HCT116 (cell line): ENCODE measurements at regions not wholly inside any gene's neighbourhood (a gene's known extent, or its start where the extent isn't known, plus 50 kb on each side); places are given as distances from the start of the nearest gene placed in this dataset.

Experiments
- ATAC-seq: fragments of 200-7000 bp; cut with Tn5 transposase; 2 replicates; pipeline ENCODE4 v1.9.1; 2020; ENCODE audit warnings: mild to moderate bottlenecking, moderate library complexity
- BruUV-seq: library from RNA; stranded (reverse); fragments of 400-500 nt; replicated peaks from 2 replicates; lab custom pipeline; 2021; lab: Mats Ljungman, UMichigan
- CTCF ChIA-PET: fragments of 300-600 bp; sonication (Branson Sonifier 250); formaldehyde crosslinking; loops from one replicate; lab custom pipeline; 2021; ENCODE audit warnings: antibody characterized with exemption; lab: Charles Lee
- POLR2A ChIA-PET: fragments of 300-600, 350-600 bp; sonication (Branson Sonifier 250); formaldehyde crosslinking; loops from one replicate; lab custom pipeline; 2021; ENCODE audit warnings: antibody characterized with exemption; lab: Charles Lee
- RAD21 ChIA-PET, 2 experiments: fragments of 300-600 bp; sonication (Branson Sonifier 250); formaldehyde crosslinking; loops; one replicate each; lab custom pipeline; 2023; ENCODE audit warnings: low total read pairs in 2 of 2; ENCODE audit not compliant: uncharacterized antibody in 2 of 2, unreplicated experiment in 2 of 2, low non-redundant PET in 1 of 2; lab: Charles Lee
- DNase-seq: peaks from one replicate; pipeline ENCODE4 v3.0.0-alpha.2; 2010; ENCODE audit warnings: low read depth, low spot score
- H2AFZ ChIP-seq: fragments of 200-600 bp; shearing (Covaris generic), sonication (generic); 2 replicates; pipeline ENCODE4 v1.6.1; 2017; ENCODE audit warnings: low read depth, mixed run types, mixed read lengths, antibody characterized with exemption, low read length; ENCODE audit not compliant: poor library complexity, severe bottlenecking
- H3K27ac ChIP-seq: 2 replicates; pipeline ENCODE4 v1.5.1; 2012; ENCODE audit warnings: low read depth, low read length
- H3K27me3 ChIP-seq: fragments of 200-600 bp; sonication (generic); 2 replicates; pipeline ENCODE4 v1.6.1; 2016; ENCODE audit warnings: mixed run types, low read length, mixed read lengths; ENCODE audit not compliant: insufficient read depth
- H3K36me3 ChIP-seq, 2 experiments: fragments of 200-500 bp in 1 of 2; fragments of 200-600 bp in 1 of 2; sonication (Bioruptor generic) in 1 of 2; sonication (generic) in 1 of 2; 2 replicates each; pipeline versions ENCODE4 v1.5.1 to v1.6.1; 2014 to 2016; ENCODE audit warnings: low read length in 2 of 2, inconsistent platforms in 1 of 2, mixed read lengths in 1 of 2, mixed run types in 1 of 2; ENCODE audit not compliant: insufficient read depth in 2 of 2, control insufficient read depth in 1 of 2
- H3K4me1 ChIP-seq, 2 experiments: fragments of 200-600 bp in 1 of 2; sonication (generic) in 1 of 2; 2 replicates each; pipeline versions ENCODE4 v1.5.1 to v1.6.1; 2012 to 2017; ENCODE audit warnings: low read length in 2 of 2, inconsistent platforms in 1 of 2, mild to moderate bottlenecking in 1 of 2, mixed read lengths in 1 of 2, mixed run types in 1 of 2, moderate library complexity in 1 of 2; ENCODE audit not compliant: insufficient read depth in 2 of 2, control insufficient read depth in 1 of 2
- H3K4me2 ChIP-seq: fragments of 200-600 bp; sonication (generic); 2 replicates; pipeline ENCODE4 v1.6.1; 2017; ENCODE audit warnings: mixed run types, low read length, mixed read lengths
- H3K4me3 ChIP-seq, 2 experiments: fragments of 200-600 bp in 1 of 2; sonication (generic) in 1 of 2; replicated peaks in 1 of 2; 2 replicates each; pipeline ENCODE4 v1.5.1; 2011 to 2016; ENCODE audit warnings: low read length in 2 of 2, control low read depth in 1 of 2, low read depth in 1 of 2, mild to moderate bottlenecking in 1 of 2, mixed read lengths in 1 of 2, mixed run types in 1 of 2
- H3K79me2 ChIP-seq: fragments of 200-600 bp; sonication (generic); 2 replicates; pipeline ENCODE4 v1.6.1; 2017; ENCODE audit warnings: mild to moderate bottlenecking, mixed run types, low read length, moderate library complexity, mixed read lengths; ENCODE audit not compliant: insufficient read depth
- H3K9ac ChIP-seq: fragments of 200-600 bp; sonication (generic); 2 replicates; pipeline ENCODE4 v1.6.1; 2016; ENCODE audit warnings: low read length, mixed read lengths
- H3K9me2 ChIP-seq: fragments of 200-600 bp; sonication (generic), shearing (Covaris generic); 2 replicates; pipeline ENCODE4 v1.6.1; 2017; ENCODE audit warnings: mixed run types, mild to moderate bottlenecking, moderate library complexity; ENCODE audit not compliant: insufficient read depth
- H3K9me3 ChIP-seq, 2 experiments: fragments of 200-500 bp in 1 of 2; fragments of 200-600 bp in 1 of 2; sonication (Bioruptor generic) in 1 of 2; sonication (generic) in 1 of 2; 2 replicates each; pipeline ENCODE4 v1.6.1; 2014 to 2017; ENCODE audit warnings: low read length in 2 of 2, mixed read lengths in 2 of 2, inconsistent platforms in 1 of 2, low read depth in 1 of 2, mild to moderate bottlenecking in 1 of 2, mixed run types in 1 of 2, moderate library complexity in 1 of 2; ENCODE audit not compliant: control insufficient read depth in 1 of 2, insufficient read depth in 1 of 2
- H4K20me1 ChIP-seq: fragments of 200-600 bp; sonication (generic), shearing (Covaris generic); 2 replicates; pipeline ENCODE4 v1.6.1; 2017; ENCODE audit warnings: mixed run types, mild to moderate bottlenecking, moderate library complexity; ENCODE audit not compliant: insufficient read depth
- CBX3 ChIP-seq: IDR thresholded peaks from 2 replicates; pipeline ENCODE4 v1.6.1; 2012; ENCODE audit warnings: low read depth
- CEBPB ChIP-seq: IDR thresholded peaks from 2 replicates; pipeline ENCODE4 v1.6.1; 2012; ENCODE audit warnings: low read depth
- EZH2 ChIP-seq: fragments of 200-600 bp; sonication (generic); IDR thresholded peaks from 2 replicates; pipeline ENCODE4 v1.6.1; 2017; ENCODE audit warnings: antibody characterized with exemption, mixed run types
- EZH2phosphoT487 ChIP-seq: fragments of 200-600 bp; IDR thresholded peaks from 2 replicates; pipeline ENCODE4 v1.6.1; 2018; ENCODE audit warnings: antibody characterized with exemption, borderline replicate concordance
- FOSL1 ChIP-seq: IDR thresholded peaks from 2 replicates; pipeline ENCODE4 v1.6.1; 2012; ENCODE audit warnings: low read depth
- POLR2A ChIP-seq: IDR thresholded peaks from 2 replicates; pipeline ENCODE4 v1.7.0; 2011; ENCODE audit warnings: borderline replicate concordance; ENCODE audit not compliant: insufficient read depth, insufficient read length; ENCODE audit errors: extremely low read depth
- POLR2AphosphoS5 ChIP-seq: IDR thresholded peaks from 2 replicates; pipeline ENCODE4 v1.6.1; 2011; ENCODE audit warnings: mild to moderate bottlenecking, low read depth, low read length, moderate library complexity
- SP1 ChIP-seq: IDR thresholded peaks from 2 replicates; pipeline ENCODE4 v1.6.1; 2012; ENCODE audit warnings: low read depth
- intact Hi-C: fragments of 100-400 bp; cut with micrococcal nuclease; formaldehyde crosslinking; loops from 2 replicates; pipeline ENCODE4 v1.10.0; 2022
- TF ChIP-seq, protein P1 (sequence below): IDR thresholded peaks from 2 replicates; pipeline ENCODE4 v1.6.1; 2012; ENCODE audit warnings: low read depth
- TF ChIP-seq, protein P2 (sequence below): IDR thresholded peaks from 2 replicates; pipeline ENCODE4 v1.6.1; 2011; ENCODE audit warnings: mild to moderate bottlenecking, low read length, moderate library complexity; ENCODE audit not compliant: insufficient replicate concordance; ENCODE audit errors: extremely low read depth

DNA sequence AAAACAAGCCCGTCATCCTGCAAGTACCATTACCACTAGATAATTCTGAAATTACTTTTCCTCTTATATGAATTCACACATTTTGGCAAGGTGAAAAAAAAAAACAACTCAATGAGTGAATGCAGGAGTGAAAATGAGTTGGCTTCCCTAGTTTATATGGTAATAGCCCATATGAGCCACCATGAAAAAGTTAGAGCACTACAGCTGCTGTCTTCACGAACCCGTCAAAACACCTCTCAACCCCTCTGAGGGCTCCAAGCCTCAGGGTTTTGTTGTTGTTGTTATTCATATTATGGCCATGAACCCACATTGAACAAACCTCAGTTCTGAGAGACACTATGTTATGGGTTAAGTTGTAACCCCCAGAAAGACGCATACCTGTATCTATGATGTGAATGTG is 289.9 kb upstream of the CAND1 start:
- no TSS peak for BruUV-seq
- Histone ChIP-seq H3K4me1 (no peaks in the 10 kb centered on the region), H3K79me2 (no peaks in the 10 kb centered on the region), H3K9me3 (no peaks in the 10 kb centered on the region), H3K36me3 (no peaks in the 10 kb centered on the region), H2AFZ (no peak overlapping the region), H3K9me2 (no peaks in the 10 kb centered on the region), H3K4me3 (no peak overlapping the region), H3K27ac (no peak overlapping the region), H3K9ac (no peak overlapping the region), H4K20me1 (no peaks in the 10 kb centered on the region), H3K27me3 (peaks cover 18% of the 10 kb centered on the region), H3K4me2 (no peak overlapping the region)
- ChIA-PET CTCF (no interaction called here), RAD21 (no interaction called here), POLR2A (no interaction called here)
- no peak for ATAC-seq
- intact Hi-C loops = no loop called here
- TF ChIP-seq CEBPB (no peak), POLR2A (no peak), FOSL1 (no peak), SP1 (no peak), CBX3 (no peak), EZH2phosphoT487 (no peak), EZH2 (no peak), POLR2AphosphoS5 (no peak)
- TF ChIP-seq, protein P1, sequence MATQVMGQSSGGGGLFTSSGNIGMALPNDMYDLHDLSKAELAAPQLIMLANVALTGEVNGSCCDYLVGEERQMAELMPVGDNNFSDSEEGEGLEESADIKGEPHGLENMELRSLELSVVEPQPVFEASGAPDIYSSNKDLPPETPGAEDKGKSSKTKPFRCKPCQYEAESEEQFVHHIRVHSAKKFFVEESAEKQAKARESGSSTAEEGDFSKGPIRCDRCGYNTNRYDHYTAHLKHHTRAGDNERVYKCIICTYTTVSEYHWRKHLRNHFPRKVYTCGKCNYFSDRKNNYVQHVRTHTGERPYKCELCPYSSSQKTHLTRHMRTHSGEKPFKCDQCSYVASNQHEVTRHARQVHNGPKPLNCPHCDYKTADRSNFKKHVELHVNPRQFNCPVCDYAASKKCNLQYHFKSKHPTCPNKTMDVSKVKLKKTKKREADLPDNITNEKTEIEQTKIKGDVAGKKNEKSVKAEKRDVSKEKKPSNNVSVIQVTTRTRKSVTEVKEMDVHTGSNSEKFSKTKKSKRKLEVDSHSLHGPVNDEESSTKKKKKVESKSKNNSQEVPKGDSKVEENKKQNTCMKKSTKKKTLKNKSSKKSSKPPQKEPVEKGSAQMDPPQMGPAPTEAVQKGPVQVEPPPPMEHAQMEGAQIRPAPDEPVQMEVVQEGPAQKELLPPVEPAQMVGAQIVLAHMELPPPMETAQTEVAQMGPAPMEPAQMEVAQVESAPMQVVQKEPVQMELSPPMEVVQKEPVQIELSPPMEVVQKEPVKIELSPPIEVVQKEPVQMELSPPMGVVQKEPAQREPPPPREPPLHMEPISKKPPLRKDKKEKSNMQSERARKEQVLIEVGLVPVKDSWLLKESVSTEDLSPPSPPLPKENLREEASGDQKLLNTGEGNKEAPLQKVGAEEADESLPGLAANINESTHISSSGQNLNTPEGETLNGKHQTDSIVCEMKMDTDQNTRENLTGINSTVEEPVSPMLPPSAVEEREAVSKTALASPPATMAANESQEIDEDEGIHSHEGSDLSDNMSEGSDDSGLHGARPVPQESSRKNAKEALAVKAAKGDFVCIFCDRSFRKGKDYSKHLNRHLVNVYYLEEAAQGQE = no peak
- TF ChIP-seq, protein P2, sequence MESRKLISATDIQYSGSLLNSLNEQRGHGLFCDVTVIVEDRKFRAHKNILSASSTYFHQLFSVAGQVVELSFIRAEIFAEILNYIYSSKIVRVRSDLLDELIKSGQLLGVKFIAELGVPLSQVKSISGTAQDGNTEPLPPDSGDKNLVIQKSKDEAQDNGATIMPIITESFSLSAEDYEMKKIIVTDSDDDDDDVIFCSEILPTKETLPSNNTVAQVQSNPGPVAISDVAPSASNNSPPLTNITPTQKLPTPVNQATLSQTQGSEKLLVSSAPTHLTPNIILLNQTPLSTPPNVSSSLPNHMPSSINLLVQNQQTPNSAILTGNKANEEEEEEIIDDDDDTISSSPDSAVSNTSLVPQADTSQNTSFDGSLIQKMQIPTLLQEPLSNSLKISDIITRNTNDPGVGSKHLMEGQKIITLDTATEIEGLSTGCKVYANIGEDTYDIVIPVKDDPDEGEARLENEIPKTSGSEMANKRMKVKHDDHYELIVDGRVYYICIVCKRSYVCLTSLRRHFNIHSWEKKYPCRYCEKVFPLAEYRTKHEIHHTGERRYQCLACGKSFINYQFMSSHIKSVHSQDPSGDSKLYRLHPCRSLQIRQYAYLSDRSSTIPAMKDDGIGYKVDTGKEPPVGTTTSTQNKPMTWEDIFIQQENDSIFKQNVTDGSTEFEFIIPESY = no peak
- DNase-seq = no peak
